ENCODE measurements at regions not wholly inside any gene's neighbourhood (a gene's known extent, or its start where the extent isn't known, plus 50 kb on each side); places are given as distances from the start of the nearest gene placed in this dataset.

- Histone ChIP-seq H3K4me3 (no peak overlapping the region), H3K9me3 (no peaks in the 10 kb centered on the region), H3K27me3 (no peaks in the 10 kb centered on the region), H3K36me3 (no peaks in the 10 kb centered on the region), H3K27ac (no peak overlapping the region), H3K4me1 (no peaks in the 10 kb centered on the region)
- no peak for DNase-seq
- ATAC-seq: no peak
- no peak for TF ChIP-seq POLR2A (IDR thresholded peaks at IDR 0.05)
- no peak for TF ChIP-seq CTCF (IDR thresholded peaks at IDR 0.05 in 4 of 5, conservative IDR thresholded peaks at IDR 0.05 in 1 of 5)
- in situ Hi-C loops (cut with MboI; ENCODE audit: low sequenced_read_pairs in 4 of 4) (no loop called here), intact Hi-C loops (cut with DNase I; ENCODE audit: low total_unique reads) (no loop called here)
Measured at GRCh38 chr1:81660286-81660685, 140.4 kb upstream of the ADGRL2 start.

DNA sequence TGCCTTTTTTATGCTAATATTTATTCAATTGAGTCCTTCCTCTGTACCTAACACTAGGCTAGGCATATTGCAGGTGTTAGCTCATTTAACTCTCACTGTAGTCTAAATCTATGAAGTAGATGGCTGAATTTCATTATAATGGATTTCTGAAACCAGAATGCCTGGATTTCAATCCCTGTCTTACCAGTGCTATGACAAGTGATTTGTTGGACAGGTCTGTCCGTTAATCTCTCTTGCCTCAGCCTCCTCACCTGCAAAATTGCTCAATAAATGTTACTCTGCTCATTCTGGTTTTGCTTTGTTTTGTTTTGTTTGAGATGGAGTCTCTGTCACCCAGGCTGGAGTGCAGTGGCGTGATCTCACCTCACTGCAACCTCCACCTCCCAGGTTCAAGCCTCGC, 146.1 kb upstream of the ADGRL2 start:
- in situ Hi-C loops (cut with MboI; ENCODE audit: low sequenced_read_pairs in 4 of 4) (no loop called here), intact Hi-C loops (cut with DNase I; ENCODE audit: low total_unique reads) (no loop called here)
- H3K9me3 ChIP-seq: no peaks in the 10 kb centered on the region
- H3K27me3 ChIP-seq: no peaks in the 10 kb centered on the region
- H3K27ac ChIP-seq: no peak overlapping the region
- H3K36me3 ChIP-seq: no peaks in the 10 kb centered on the region
- H3K4me1 ChIP-seq: no peaks in the 10 kb centered on the region
- TF ChIP-seq POLR2A (IDR thresholded peaks at IDR 0.05) (no peak), CTCF (IDR thresholded peaks at IDR 0.05 in 4 of 5, conservative IDR thresholded peaks at IDR 0.05 in 1 of 5) (no peak)
- H3K4me3 ChIP-seq: no peak overlapping the region
- ATAC-seq (no peak), DNase-seq (no peak)

GRCh38 chr1:81654147-81654546, 146.6 kb upstream of the ADGRL2 start:
- intact Hi-C loops (cut with DNase I; ENCODE audit: low total_unique reads): no loop called here
- Histone ChIP-seq H3K27me3 (no peaks in the 10 kb centered on the region), H3K4me3 (no peak overlapping the region), H3K27ac (no peak overlapping the region), H3K36me3 (no peaks in the 10 kb centered on the region), H3K4me1 (no peaks in the 10 kb centered on the region), H3K9me3 (no peaks in the 10 kb centered on the region)
- in situ Hi-C loops (cut with MboI; ENCODE audit: low sequenced_read_pairs in 4 of 4): no loop called here
- TF ChIP-seq CTCF (IDR thresholded peaks at IDR 0.05 in 4 of 5, conservative IDR thresholded peaks at IDR 0.05 in 1 of 5): no peak
- no peak for TF ChIP-seq POLR2A (IDR thresholded peaks at IDR 0.05)
- DNase-seq (no peak), ATAC-seq (no peak)

DNA sequence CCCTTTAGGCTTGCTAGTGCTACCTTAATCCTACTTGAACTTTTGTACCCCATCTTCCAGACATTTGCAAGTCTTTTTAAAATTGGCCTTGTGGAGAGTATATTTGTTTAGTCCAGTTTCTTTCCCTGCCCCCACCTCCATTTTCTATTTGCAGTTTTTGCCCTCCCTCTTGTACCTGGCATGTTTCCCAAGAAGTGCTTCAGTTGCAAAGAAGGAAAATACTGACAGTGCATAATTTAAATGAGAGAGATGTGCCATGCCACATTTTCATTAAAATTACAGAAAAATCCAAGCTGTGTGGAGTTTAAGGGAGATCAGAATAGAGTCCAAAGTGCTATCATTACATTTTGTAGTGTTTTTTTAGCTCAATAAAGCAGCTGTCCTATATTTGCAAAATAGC, 150.0 kb upstream of the ADGRL2 start:
- Histone ChIP-seq H3K27ac (no peak overlapping the region), H3K9me3 (no peaks in the 10 kb centered on the region), H3K4me3 (no peak overlapping the region), H3K36me3 (no peaks in the 10 kb centered on the region), H3K27me3 (no peaks in the 10 kb centered on the region), H3K4me1 (no peaks in the 10 kb centered on the region)
- intact Hi-C loops (cut with DNase I; ENCODE audit: low total_unique reads) (no loop called here), in situ Hi-C loops (cut with MboI; ENCODE audit: low sequenced_read_pairs in 4 of 4) (no loop called here)
- TF ChIP-seq CTCF (IDR thresholded peaks at IDR 0.05 in 4 of 5, conservative IDR thresholded peaks at IDR 0.05 in 1 of 5): no peak
- no peak for TF ChIP-seq POLR2A (IDR thresholded peaks at IDR 0.05)
- DNase-seq (no peak), ATAC-seq (no peak)

DNA sequence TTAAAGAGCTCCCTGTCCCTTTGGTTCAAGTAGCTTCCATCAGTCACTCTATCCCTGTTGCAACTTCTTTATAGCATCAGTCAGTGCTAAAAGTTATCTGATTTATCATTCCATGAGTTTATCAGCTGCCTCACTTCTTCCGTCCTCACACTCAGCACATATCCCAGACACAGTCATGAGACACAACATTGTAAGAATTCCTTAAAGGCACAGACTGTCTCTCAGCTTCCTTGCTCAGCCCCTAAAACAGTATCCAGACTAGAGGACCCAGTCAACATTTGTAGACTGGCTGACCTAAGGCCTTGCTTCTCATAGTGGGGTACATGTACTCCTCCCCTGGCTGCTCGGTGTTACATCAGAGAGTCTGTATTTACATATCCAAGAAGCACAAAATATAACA, 164.9 kb upstream of the ADGRL2 start:
- no peaks in the 10 kb centered on the region for H3K9me3 ChIP-seq
- H3K36me3 ChIP-seq: no peaks in the 10 kb centered on the region
- in situ Hi-C loops (cut with MboI; ENCODE audit: low sequenced_read_pairs in 4 of 4): no loop called here
- no peaks in the 10 kb centered on the region for H3K4me1 ChIP-seq
- intact Hi-C loops (cut with DNase I; ENCODE audit: low total_unique reads): no loop called here
- H3K4me3 ChIP-seq: no peak overlapping the region
- DNase-seq: no peak
- H3K27ac ChIP-seq: no peak overlapping the region
- ATAC-seq: no peak
- H3K27me3 ChIP-seq: no peaks in the 10 kb centered on the region
- TF ChIP-seq CTCF (IDR thresholded peaks at IDR 0.05 in 4 of 5, conservative IDR thresholded peaks at IDR 0.05 in 1 of 5) (no peak), POLR2A (IDR thresholded peaks at IDR 0.05) (no peak)
